A549 (cell line): ENCODE measurements at regions not wholly inside any gene's neighbourhood (a gene's known extent, or its start where the extent isn't known, plus 50 kb on each side); places are given as distances from the start of the nearest gene placed in this dataset.

Experiments
- ATAC-seq, 2 experiments: fragments of 200-7000 bp in 1 of 2; fragments of >200 bp in 1 of 2; cut with Nextera tagmentation in 1 of 2; cut with Tn5 transposase in 1 of 2; 3 replicates each; pipeline versions ENCODE4 v1.8.0 to v1.9.1; 2018 to 2020; ENCODE audit warnings: mild to moderate bottlenecking in 1 of 2, moderate library complexity in 1 of 2
- CTCF ChIA-PET: fragments of 300-600 bp; sonication (Branson Sonifier 250); formaldehyde crosslinking; extraction: SDS; loops from one replicate; lab custom pipeline; 2021; ENCODE audit warnings: antibody characterized with exemption, inconsistent platforms; lab: Yijun Ruan, JAX
- POLR2A ChIA-PET: fragments of 350-600 bp; formaldehyde crosslinking; extraction: SDS; loops from one replicate; lab custom pipeline; 2021; ENCODE audit warnings: antibody characterized with exemption, inconsistent platforms; lab: Yijun Ruan, JAX
- DNase-seq, 2 experiments: peaks; one replicate each; pipeline versions ENCODE4 v3.0.0 to v3.0.0-alpha.2; 2011 to 2016; ENCODE audit warnings: low read depth in 1 of 2, low spot score in 1 of 2
- FAIRE-seq: peaks from 2 replicates; lab custom pipeline; 2011; peaks lifted over from hg19 to GRCh38; lab: Jason Lieb, UNC
- H3K27ac ChIP-seq, 2 experiments: fragments of >200 bp; sonication (Bioruptor Twin); formaldehyde crosslinking; 3 replicates each; pipeline ENCODE4 v1.5.1; 2016 to 2017
- H3K4me1 ChIP-seq: fragments of >200 bp; sonication (Bioruptor Twin); formaldehyde crosslinking; 3 replicates; pipeline ENCODE4 v1.6.1; 2016
- H3K4me2 ChIP-seq: fragments of >200 bp; sonication (Bioruptor Twin); formaldehyde crosslinking; 3 replicates; pipeline ENCODE4 v1.6.1; 2016
- H3K4me3 ChIP-seq: fragments of >200 bp; sonication (Bioruptor Twin); formaldehyde crosslinking; 3 replicates; pipeline ENCODE4 v1.5.1; 2016
- H3K9me3 ChIP-seq: fragments of >200 bp; sonication (Bioruptor Twin); formaldehyde crosslinking; 3 replicates; pipeline ENCODE4 v1.6.1; 2016
- EHF ChIP-seq: fragments of 250-450 bp; sonication (Bioruptor Pico); IDR thresholded peaks from 2 replicates; pipeline ENCODE4 v1.5.0; 2020; ENCODE audit warnings: mild to moderate bottlenecking
- EHMT2 ChIP-seq: fragments of 200-600 bp; sonication (generic); IDR thresholded peaks from 2 replicates; pipeline ENCODE4 v1.6.1; 2016; ENCODE audit warnings: antibody characterized with exemption, low read depth, mild to moderate bottlenecking, moderate library complexity
- FOXS1 ChIP-seq: fragments of 250-450 bp; sonication (Bioruptor Pico); IDR thresholded peaks from 2 replicates; pipeline ENCODE4 v1.5.0; 2020; ENCODE audit warnings: mild to moderate bottlenecking, moderate library complexity
- GATA3 ChIP-seq: IDR thresholded peaks from 2 replicates; pipeline ENCODE4 v1.6.1; 2012; ENCODE audit warnings: borderline replicate concordance
- HEYL ChIP-seq: fragments of 250-450 bp; sonication (Bioruptor Pico); IDR thresholded peaks from 2 replicates; pipeline ENCODE4 v1.8.0; 2021; ENCODE audit warnings: mild to moderate bottlenecking, moderate library complexity
- MYC ChIP-seq: IDR thresholded peaks from 2 replicates; pipeline ENCODE4 v1.6.1; 2012; ENCODE audit warnings: mild to moderate bottlenecking, inconsistent platforms, low read length, improper control_type of control experiment, borderline replicate concordance
- TFCP2L1 ChIP-seq: fragments of 250-450 bp; sonication (Bioruptor Pico); IDR thresholded peaks from 2 replicates; pipeline ENCODE4 v1.5.0; 2021; ENCODE audit warnings: mild to moderate bottlenecking
- TP53 ChIP-seq: fragments of 250-450 bp; sonication (Bioruptor Pico); IDR thresholded peaks from 2 replicates; pipeline ENCODE4 v1.5.0; 2021; ENCODE audit warnings: mild to moderate bottlenecking, moderate library complexity
- ZNF302 ChIP-seq: fragments of 250-450 bp; sonication (Bioruptor Pico); IDR thresholded peaks from 2 replicates; pipeline ENCODE4 v1.9.0; 2021; ENCODE audit warnings: inconsistent platforms, mild to moderate bottlenecking, moderate library complexity
- ZSCAN20 ChIP-seq: fragments of 250-450 bp; sonication (Bioruptor Pico); IDR thresholded peaks from 2 replicates; pipeline ENCODE4 v1.8.0; 2022; ENCODE audit warnings: mild to moderate bottlenecking, moderate library complexity
- WGBS: methylation state at CpG from one replicate; pipeline ENCODE4 v1.1.6; 2017; ENCODE audit errors: missing lambda C conversion rate; 5-methylcytosine and 5-hydroxymethylcytosine counted together
- TF ChIP-seq, protein P1 (sequence below): fragments of 150-350 bp; IDR thresholded peaks from 2 replicates; pipeline ENCODE4 v1.6.1; 2014; ENCODE audit warnings: low read depth, mild to moderate bottlenecking, low read length
- TF ChIP-seq, protein P2 (sequence below): IDR thresholded peaks from 2 replicates; pipeline ENCODE4 v1.6.1; 2012; ENCODE audit warnings: low read depth, borderline replicate concordance
- TF ChIP-seq, protein P3 (sequence below): fragments of >200 bp; sonication (Bioruptor Twin); formaldehyde crosslinking; IDR thresholded peaks from 3 replicates; pipeline ENCODE4 v1.5.1; 2016
- TF ChIP-seq, protein P4 (sequence below): fragments of 200-600 bp; sonication (generic); IDR thresholded peaks from 2 replicates; pipeline ENCODE4 v1.6.1; 2016; ENCODE audit warnings: antibody characterized with exemption, mild to moderate bottlenecking, moderate library complexity
- TF ChIP-seq, protein P5 (sequence below): fragments of >200 bp; sonication (Bioruptor Twin); formaldehyde crosslinking; IDR thresholded peaks from 3 replicates; pipeline ENCODE4 v1.6.1; 2016
- TF ChIP-seq, protein P6 (sequence below): IDR thresholded peaks from 2 replicates; pipeline ENCODE4 v1.6.1; 2012
- TF ChIP-seq, protein P7 (sequence below): fragments of 450-650 bp; IDR thresholded peaks from 2 replicates; pipeline ENCODE4 v1.6.1; 2014; ENCODE audit warnings: antibody characterized with exemption

DNA sequence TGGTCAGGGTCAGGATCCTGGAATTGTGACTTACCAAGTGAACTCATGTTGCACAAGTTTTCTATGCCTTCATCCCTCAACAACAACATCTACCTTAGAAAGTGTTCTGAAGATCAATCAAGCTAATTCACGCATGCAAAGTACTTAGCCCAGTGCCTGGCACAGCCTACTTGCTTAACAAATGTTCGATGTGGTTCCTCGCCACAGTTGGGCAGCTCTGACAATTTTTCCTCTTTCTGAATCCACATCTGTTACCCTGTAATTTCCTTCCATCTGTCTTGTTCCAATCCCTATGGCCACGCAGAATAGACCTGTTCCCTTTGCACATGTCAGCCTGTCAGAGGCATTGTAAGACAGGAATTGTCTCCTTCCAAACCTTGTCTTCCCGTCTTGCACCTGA lies 1415.2 kb downstream of the TBC1D22A start:
- 73% methylated on average over 5 of the region's 5 CpGs for WGBS
- TF ChIP-seq EHMT2, result no peak
- FAIRE-seq (no peak), DNase-seq (no peak), ATAC-seq (no peak)
- Histone ChIP-seq H3K4me1 (no peaks in the 10 kb centered on the region), H3K27ac (no peak overlapping the region), H3K4me3 (no peak overlapping the region), H3K9me3 (no peaks in the 10 kb centered on the region), H3K4me2 (no peak overlapping the region)
- ChIA-PET POLR2A (no interaction called here), CTCF (no interaction called here)

DNA sequence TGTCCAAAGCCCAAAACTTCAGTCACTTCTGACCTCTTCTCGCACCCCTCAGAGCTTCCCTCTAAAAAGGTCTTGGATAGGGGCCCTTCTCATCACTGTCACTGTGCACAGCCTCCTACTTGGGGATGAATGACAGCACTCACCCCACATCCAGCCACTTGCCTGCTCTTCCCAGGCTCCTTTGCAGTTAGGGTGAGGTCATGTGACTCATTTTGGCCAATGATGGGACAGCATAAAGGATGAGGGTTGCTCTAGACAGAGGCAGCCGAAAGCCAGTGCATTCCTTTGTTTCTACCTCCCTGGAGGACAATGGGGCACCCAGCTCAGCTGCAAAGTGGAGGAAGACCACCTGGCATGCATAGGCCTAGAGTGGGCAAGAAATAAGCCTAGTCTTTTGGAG lies 1413.3 kb downstream of the TBC1D22A start:
- WGBS, result 92% methylated on average over 2 of the region's 2 CpGs
- TF ChIP-seq, protein P1, sequence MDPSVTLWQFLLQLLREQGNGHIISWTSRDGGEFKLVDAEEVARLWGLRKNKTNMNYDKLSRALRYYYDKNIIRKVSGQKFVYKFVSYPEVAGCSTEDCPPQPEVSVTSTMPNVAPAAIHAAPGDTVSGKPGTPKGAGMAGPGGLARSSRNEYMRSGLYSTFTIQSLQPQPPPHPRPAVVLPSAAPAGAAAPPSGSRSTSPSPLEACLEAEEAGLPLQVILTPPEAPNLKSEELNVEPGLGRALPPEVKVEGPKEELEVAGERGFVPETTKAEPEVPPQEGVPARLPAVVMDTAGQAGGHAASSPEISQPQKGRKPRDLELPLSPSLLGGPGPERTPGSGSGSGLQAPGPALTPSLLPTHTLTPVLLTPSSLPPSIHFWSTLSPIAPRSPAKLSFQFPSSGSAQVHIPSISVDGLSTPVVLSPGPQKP, result no peak
- TF ChIP-seq ZNF302 (CRISPR knock-in tag) (no peak), MYC (no peak), GATA3 (no peak), TFCP2L1 (CRISPR knock-in tag) (no peak), FOXS1 (CRISPR knock-in tag) (no peak), ZSCAN20 (CRISPR knock-in tag) (no peak), TP53 (no peak), HEYL (CRISPR knock-in tag) (no peak), EHF (CRISPR knock-in tag) (no peak)
- TF ChIP-seq, protein P2, sequence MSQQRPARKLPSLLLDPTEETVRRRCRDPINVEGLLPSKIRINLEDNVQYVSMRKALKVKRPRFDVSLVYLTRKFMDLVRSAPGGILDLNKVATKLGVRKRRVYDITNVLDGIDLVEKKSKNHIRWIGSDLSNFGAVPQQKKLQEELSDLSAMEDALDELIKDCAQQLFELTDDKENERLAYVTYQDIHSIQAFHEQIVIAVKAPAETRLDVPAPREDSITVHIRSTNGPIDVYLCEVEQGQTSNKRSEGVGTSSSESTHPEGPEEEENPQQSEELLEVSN, result no peak
- TF ChIP-seq, protein P3, sequence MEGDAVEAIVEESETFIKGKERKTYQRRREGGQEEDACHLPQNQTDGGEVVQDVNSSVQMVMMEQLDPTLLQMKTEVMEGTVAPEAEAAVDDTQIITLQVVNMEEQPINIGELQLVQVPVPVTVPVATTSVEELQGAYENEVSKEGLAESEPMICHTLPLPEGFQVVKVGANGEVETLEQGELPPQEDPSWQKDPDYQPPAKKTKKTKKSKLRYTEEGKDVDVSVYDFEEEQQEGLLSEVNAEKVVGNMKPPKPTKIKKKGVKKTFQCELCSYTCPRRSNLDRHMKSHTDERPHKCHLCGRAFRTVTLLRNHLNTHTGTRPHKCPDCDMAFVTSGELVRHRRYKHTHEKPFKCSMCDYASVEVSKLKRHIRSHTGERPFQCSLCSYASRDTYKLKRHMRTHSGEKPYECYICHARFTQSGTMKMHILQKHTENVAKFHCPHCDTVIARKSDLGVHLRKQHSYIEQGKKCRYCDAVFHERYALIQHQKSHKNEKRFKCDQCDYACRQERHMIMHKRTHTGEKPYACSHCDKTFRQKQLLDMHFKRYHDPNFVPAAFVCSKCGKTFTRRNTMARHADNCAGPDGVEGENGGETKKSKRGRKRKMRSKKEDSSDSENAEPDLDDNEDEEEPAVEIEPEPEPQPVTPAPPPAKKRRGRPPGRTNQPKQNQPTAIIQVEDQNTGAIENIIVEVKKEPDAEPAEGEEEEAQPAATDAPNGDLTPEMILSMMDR, result no peak
- TF ChIP-seq, protein P4, sequence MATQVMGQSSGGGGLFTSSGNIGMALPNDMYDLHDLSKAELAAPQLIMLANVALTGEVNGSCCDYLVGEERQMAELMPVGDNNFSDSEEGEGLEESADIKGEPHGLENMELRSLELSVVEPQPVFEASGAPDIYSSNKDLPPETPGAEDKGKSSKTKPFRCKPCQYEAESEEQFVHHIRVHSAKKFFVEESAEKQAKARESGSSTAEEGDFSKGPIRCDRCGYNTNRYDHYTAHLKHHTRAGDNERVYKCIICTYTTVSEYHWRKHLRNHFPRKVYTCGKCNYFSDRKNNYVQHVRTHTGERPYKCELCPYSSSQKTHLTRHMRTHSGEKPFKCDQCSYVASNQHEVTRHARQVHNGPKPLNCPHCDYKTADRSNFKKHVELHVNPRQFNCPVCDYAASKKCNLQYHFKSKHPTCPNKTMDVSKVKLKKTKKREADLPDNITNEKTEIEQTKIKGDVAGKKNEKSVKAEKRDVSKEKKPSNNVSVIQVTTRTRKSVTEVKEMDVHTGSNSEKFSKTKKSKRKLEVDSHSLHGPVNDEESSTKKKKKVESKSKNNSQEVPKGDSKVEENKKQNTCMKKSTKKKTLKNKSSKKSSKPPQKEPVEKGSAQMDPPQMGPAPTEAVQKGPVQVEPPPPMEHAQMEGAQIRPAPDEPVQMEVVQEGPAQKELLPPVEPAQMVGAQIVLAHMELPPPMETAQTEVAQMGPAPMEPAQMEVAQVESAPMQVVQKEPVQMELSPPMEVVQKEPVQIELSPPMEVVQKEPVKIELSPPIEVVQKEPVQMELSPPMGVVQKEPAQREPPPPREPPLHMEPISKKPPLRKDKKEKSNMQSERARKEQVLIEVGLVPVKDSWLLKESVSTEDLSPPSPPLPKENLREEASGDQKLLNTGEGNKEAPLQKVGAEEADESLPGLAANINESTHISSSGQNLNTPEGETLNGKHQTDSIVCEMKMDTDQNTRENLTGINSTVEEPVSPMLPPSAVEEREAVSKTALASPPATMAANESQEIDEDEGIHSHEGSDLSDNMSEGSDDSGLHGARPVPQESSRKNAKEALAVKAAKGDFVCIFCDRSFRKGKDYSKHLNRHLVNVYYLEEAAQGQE, result no peak
- TF ChIP-seq, protein P5, sequence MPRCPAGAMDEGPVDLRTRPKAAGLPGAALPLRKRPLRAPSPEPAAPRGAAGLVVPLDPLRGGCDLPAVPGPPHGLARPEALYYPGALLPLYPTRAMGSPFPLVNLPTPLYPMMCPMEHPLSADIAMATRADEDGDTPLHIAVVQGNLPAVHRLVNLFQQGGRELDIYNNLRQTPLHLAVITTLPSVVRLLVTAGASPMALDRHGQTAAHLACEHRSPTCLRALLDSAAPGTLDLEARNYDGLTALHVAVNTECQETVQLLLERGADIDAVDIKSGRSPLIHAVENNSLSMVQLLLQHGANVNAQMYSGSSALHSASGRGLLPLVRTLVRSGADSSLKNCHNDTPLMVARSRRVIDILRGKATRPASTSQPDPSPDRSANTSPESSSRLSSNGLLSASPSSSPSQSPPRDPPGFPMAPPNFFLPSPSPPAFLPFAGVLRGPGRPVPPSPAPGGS, result no peak
- TF ChIP-seq, protein P6, sequence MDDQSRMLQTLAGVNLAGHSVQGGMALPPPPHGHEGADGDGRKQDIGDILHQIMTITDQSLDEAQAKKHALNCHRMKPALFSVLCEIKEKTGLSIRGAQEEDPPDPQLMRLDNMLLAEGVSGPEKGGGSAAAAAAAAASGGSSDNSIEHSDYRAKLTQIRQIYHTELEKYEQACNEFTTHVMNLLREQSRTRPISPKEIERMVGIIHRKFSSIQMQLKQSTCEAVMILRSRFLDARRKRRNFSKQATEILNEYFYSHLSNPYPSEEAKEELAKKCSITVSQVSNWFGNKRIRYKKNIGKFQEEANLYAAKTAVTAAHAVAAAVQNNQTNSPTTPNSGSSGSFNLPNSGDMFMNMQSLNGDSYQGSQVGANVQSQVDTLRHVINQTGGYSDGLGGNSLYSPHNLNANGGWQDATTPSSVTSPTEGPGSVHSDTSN, result no peak
- TF ChIP-seq, protein P7, sequence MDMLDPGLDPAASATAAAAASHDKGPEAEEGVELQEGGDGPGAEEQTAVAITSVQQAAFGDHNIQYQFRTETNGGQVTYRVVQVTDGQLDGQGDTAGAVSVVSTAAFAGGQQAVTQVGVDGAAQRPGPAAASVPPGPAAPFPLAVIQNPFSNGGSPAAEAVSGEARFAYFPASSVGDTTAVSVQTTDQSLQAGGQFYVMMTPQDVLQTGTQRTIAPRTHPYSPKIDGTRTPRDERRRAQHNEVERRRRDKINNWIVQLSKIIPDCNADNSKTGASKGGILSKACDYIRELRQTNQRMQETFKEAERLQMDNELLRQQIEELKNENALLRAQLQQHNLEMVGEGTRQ, result no peak
- no peak for FAIRE-seq
- no peaks in the 10 kb centered on the region for H3K4me1 ChIP-seq
- POLR2A ChIA-PET, result no interaction called here
- ATAC-seq, result no peak
- CTCF ChIA-PET, result no interaction called here
- H3K9me3 ChIP-seq, result no peaks in the 10 kb centered on the region
- no peak for DNase-seq
- no peak overlapping the region for H3K4me3 ChIP-seq
- H3K27ac ChIP-seq, result no peak overlapping the region
- H3K4me2 ChIP-seq, result no peak overlapping the region
